ENCODE measurements at regions not wholly inside any gene's neighbourhood (a gene's known extent, or its start where the extent isn't known, plus 50 kb on each side); places are given as distances from the start of the nearest gene placed in this dataset.

DNA sequence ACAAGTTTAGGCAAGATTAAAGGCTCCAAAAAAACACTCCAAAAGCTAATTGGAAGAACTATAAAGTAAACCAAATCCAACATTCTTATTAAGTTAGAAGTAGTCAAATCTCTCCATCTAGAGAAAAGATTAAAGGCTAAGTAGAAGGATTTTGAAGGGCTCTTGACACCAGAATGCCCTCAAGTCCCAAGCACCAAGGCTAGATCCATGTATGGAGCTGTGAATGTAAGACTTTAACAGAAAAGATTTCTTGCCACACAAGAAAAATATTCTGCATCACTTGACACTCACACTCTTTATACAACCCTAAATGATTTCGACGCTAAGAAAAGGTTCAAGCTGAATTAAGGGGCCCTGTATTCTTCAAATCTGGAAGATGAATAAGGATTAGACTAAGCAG lies 345.2 kb downstream of the VGLL3 start:
- TF ChIP-seq ZFP36 (IDR thresholded peaks at IDR 0.05; ENCODE audit: borderline replicate concordance, partially characterized antibody) (no peak), RAD21 (conservative IDR thresholded peaks at IDR 0.05 in 1 of 2, IDR thresholded peaks at IDR 0.05 in 1 of 2) (no peak), RFX5 (IDR thresholded peaks at IDR 0.05) (no peak), RCOR1 (IDR thresholded peaks at IDR 0.05; ENCODE audit: low read depth, low read length) (no peak), POLR2AphosphoS2 (conservative IDR thresholded peaks at IDR 0.05; ENCODE audit: low read length) (no peak), ESRRA (IDR thresholded peaks at IDR 0.05; ENCODE audit: borderline replicate concordance, low read length) (no peak), NR3C1 (IDR thresholded peaks at IDR 0.05) (no peak), SMC3 (IDR thresholded peaks at IDR 0.05) (no peak), TP53 (CRISPR knock-in tag; IDR thresholded peaks at IDR 0.05) (no peak), RNF2 (IDR thresholded peaks at IDR 0.05; ENCODE audit: borderline replicate concordance, low read depth) (no peak), CBX2 (IDR thresholded peaks at IDR 0.05; ENCODE audit: borderline replicate concordance, low read depth) (no peak)
- TF ChIP-seq, protein P1, sequence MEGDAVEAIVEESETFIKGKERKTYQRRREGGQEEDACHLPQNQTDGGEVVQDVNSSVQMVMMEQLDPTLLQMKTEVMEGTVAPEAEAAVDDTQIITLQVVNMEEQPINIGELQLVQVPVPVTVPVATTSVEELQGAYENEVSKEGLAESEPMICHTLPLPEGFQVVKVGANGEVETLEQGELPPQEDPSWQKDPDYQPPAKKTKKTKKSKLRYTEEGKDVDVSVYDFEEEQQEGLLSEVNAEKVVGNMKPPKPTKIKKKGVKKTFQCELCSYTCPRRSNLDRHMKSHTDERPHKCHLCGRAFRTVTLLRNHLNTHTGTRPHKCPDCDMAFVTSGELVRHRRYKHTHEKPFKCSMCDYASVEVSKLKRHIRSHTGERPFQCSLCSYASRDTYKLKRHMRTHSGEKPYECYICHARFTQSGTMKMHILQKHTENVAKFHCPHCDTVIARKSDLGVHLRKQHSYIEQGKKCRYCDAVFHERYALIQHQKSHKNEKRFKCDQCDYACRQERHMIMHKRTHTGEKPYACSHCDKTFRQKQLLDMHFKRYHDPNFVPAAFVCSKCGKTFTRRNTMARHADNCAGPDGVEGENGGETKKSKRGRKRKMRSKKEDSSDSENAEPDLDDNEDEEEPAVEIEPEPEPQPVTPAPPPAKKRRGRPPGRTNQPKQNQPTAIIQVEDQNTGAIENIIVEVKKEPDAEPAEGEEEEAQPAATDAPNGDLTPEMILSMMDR (IDR thresholded peaks at IDR 0.05) = no peak
- TF ChIP-seq, protein P2, sequence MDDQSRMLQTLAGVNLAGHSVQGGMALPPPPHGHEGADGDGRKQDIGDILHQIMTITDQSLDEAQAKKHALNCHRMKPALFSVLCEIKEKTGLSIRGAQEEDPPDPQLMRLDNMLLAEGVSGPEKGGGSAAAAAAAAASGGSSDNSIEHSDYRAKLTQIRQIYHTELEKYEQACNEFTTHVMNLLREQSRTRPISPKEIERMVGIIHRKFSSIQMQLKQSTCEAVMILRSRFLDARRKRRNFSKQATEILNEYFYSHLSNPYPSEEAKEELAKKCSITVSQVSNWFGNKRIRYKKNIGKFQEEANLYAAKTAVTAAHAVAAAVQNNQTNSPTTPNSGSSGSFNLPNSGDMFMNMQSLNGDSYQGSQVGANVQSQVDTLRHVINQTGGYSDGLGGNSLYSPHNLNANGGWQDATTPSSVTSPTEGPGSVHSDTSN (IDR thresholded peaks at IDR 0.05) = no peak
- TF ChIP-seq, protein P3, sequence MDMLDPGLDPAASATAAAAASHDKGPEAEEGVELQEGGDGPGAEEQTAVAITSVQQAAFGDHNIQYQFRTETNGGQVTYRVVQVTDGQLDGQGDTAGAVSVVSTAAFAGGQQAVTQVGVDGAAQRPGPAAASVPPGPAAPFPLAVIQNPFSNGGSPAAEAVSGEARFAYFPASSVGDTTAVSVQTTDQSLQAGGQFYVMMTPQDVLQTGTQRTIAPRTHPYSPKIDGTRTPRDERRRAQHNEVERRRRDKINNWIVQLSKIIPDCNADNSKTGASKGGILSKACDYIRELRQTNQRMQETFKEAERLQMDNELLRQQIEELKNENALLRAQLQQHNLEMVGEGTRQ (IDR thresholded peaks at IDR 0.05) = no peak

Data from A549 (cell line).